Omental fat pad (tissue), 3 donors: ENCODE measurements at regions not wholly inside any gene's neighbourhood (a gene's known extent, or its start where the extent isn't known, plus 50 kb on each side); places are given as distances from the start of the nearest gene placed in this dataset.

Experiments used
- ATAC-seq: fragments of 150-250 bp; one replicate; pipeline ENCODE4 v1.9.1; 2016; ENCODE audit warnings: mild to moderate bottlenecking, moderate library complexity; ENCODE audit not compliant: low FRiP score
- DNase-seq: peaks from one replicate; pipeline ENCODE4 v3.0.0-alpha.2; 2019; ENCODE audit warnings: low spot score
- CTCF ChIP-seq, 3 donors: fragments of 450-650 bp; IDR thresholded peaks; one replicate each; pipeline ENCODE4 v1.5.1; 2016 to 2017; ENCODE audit warnings: antibody characterized with exemption in 3 of 3, mild to moderate bottlenecking in 3 of 3, moderate library complexity in 2 of 3

DNA sequence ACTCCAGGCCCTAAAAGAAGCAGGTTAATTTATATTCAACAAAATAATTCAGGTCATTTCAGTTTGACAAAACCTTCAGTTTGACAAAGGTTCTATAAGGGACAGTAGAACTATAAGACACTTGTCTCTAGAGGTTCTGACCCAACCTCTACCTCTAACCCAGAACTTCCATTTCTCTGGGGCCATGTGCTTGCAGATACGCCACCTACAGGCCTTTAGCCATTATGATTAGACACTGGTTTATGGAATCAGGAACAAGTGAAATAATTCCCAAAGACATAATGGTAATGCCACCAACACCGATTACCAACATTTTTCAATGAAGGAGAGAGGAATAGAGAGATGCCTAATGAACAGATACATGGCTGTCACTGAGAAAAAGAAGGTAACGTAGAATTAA lies 733.9 kb downstream of the PRELID2 start:
- no peak for ATAC-seq
- no peak for TF ChIP-seq CTCF (IDR thresholded peaks at IDR 0.05)
- DNase-seq = no peak

GRCh38 chr5:145090115-145090514 lies 745.0 kb downstream of the PRELID2 start:
- TF ChIP-seq CTCF (IDR thresholded peaks at IDR 0.05) = no peak
- ATAC-seq (no peak), DNase-seq (no peak)

GRCh38 chr5:145084834-145085233 lies 750.3 kb downstream of the PRELID2 start:
- no peak for TF ChIP-seq CTCF (IDR thresholded peaks at IDR 0.05)
- ATAC-seq = no peak

GRCh38 chr5:145077028-145077427 lies 758.1 kb downstream of the PRELID2 start:
- DNase-seq (no peak), ATAC-seq (no peak)
- TF ChIP-seq CTCF (IDR thresholded peaks at IDR 0.05) = no peak

More at GRCh38 chr5:145084834-145085233, 750.3 kb downstream of the PRELID2 start:
- DNase-seq = no peak

DNA sequence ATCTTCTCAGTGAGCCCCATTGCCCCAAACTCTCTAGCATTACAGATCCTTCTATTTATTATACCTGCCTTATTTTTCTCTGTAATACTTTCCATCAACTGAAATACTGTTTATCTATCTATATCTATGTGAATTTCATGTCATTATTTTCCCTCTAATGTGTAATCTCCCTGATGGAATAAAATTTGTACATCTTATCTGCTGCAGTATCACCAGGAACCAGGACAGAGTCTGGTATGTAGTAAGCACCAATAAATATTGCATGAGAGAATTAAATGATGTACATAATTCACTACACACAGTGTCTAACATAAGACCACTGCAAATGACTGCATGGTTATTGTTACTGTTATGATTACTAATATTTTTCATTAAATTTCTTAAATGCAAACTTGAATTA lies 759.1 kb downstream of the PRELID2 start:
- ATAC-seq (no peak), DNase-seq (no peak)
- TF ChIP-seq CTCF (IDR thresholded peaks at IDR 0.05) = no peak

GRCh38 chr5:145072889-145073288 lies 762.3 kb downstream of the PRELID2 start:
- ATAC-seq = no peak
- no peak for DNase-seq
- TF ChIP-seq CTCF (IDR thresholded peaks at IDR 0.05) = no peak

GRCh38 chr5:145068721-145069120 lies 766.4 kb downstream of the PRELID2 start:
- no peak for DNase-seq
- TF ChIP-seq CTCF (IDR thresholded peaks at IDR 0.05) = no peak
- no peak for ATAC-seq
